IPS-11a (cell line): ENCODE measurements at regions not wholly inside any gene's neighbourhood (a gene's known extent, or its start where the extent isn't known, plus 50 kb on each side); places are given as distances from the start of the nearest gene placed in this dataset.
"Not testable (repeated sequence)": the region's sequence is repeated elsewhere in the genome, so short reads cannot be mapped to it uniquely, and the experiment has no call there.

ENCODE experiments used
- H3K4me3 ChIP-seq: one replicate; pipeline ENCODE4 v1.5.1; 2013; ENCODE audit warnings: low read depth, low read length, control low read depth

DNA sequence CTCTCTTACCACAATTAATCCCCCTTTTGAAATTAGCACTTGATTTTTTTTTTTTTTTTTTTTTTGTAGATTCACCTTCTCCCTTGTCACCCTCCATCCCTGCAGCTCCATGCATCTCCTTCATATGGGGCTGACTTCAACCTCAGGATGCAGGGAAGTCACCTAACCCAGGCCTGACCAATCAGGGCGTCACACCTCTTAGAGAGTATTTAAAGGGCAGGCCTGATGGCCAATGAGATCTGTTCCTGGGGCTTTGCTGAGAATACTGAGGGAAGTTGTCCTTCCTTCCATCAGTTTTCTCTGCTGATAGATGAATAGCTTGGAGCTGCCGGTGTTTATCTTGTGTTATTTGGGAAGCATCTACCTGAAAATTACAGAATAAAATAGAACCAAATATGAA is 1104.7 kb upstream of the TMEM132C start:
- no peak overlapping the region for H3K4me3 ChIP-seq

DNA sequence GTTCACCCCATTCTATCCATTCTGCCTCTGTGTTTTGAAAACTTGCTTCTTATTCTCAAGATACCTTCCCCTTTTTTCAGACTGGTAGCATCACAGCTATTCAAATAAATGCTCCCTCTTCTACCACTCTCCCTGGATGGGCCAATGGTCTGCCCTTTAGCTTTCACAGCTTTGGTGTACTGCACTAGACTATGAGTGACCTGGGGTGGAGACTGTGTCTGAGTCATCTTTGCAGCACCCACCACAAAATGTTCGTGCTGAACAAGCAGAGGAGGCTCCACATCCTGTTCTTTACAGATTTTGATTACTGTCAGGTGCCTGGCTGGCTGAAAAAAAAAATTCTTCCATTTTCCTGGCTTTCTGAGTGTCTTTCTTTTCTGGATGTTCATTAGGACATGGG is 1104.1 kb upstream of the TMEM132C start:
- H3K4me3 ChIP-seq = no peak overlapping the region

- peak overlapping the region; percentile 27 for H3K4me3 ChIP-seq
Measured at GRCh38 chr12:127165567-127166392, 1101.2 kb upstream of the TMEM132C start.

GRCh38 chr12:127169321-127170181 is 1097.4 kb upstream of the TMEM132C start:
- no peak overlapping the region for H3K4me3 ChIP-seq

- no peak overlapping the region for H3K4me3 ChIP-seq
Measured at GRCh38 chr12:127170226-127171180, 1096.5 kb upstream of the TMEM132C start.

- no peak overlapping the region for H3K4me3 ChIP-seq
Measured at GRCh38 chr12:127172861-127173260, 1094.1 kb upstream of the TMEM132C start.

- H3K4me3 ChIP-seq = not testable (repeated sequence)
Measured at GRCh38 chr12:127173971-127174370, 1093.0 kb upstream of the TMEM132C start.

DNA sequence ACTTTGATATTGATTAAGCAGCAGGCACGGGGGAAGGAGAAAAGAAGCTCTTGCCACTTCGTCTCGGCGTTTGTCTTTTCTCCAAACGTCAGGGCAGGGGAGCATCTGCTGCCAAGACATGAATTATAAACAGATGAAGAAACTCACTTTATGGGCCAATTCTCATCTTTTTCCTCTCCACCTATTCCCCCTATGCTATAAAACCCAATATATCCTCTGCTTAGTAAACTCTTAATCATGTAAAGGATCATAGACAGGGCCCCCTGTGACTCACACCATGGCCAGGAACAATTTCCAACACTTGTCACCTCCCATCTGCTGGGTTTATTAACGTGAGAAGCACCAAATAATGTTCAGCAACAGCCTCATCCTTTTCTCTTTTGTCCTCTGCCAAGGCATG is 1092.1 kb upstream of the TMEM132C start:
- H3K4me3 ChIP-seq = no peak overlapping the region

GRCh38 chr12:127175361-127175760 is 1091.6 kb upstream of the TMEM132C start:
- H3K4me3 ChIP-seq = no peak overlapping the region

DNA sequence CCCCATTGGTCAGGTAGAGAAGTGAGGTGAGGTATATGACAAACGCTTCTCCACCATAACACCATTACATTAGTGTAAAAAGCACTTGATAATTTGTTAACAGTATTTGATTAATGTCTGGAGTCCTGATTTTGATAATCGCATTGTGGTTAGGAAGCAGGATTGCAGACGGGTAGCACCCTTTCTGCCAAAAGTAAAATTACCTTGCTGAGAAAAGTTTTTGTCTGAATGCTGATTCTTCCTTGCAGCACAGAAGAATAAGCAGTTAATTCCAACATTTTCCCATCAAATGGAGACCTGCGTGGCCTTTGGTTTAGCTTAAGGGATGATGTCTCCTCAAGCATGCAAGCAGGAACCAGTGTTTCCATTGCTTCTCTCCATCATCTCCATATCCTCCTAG is 1090.2 kb upstream of the TMEM132C start:
- no peak overlapping the region for H3K4me3 ChIP-seq

GRCh38 chr12:127178052-127178451 is 1088.9 kb upstream of the TMEM132C start:
- no peak overlapping the region for H3K4me3 ChIP-seq

- H3K4me3 ChIP-seq = no peak overlapping the region
Measured at GRCh38 chr12:127178463-127178862, 1088.5 kb upstream of the TMEM132C start.

- H3K4me3 ChIP-seq = no peak overlapping the region
Measured at GRCh38 chr12:127179176-127179575, 1087.8 kb upstream of the TMEM132C start.

DNA sequence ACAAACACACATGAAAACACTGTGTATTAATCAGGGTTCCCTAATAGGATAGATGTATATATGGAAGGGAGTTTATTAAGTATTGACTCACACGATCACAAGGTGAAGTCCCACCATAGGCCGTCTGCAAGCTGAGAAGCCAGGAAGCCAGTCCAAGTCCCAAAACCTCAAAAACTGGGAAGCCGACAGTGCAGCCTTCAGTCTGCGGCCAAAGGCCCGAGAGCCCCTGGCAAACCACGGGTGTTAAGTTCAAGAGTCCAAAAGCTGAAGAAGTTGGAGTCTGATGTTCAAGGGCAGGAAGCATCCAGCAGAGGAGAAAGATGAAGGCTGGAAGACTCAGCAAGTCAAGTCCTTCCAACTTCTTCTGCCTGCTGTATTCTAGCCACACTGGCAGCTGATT is 1085.0 kb upstream of the TMEM132C start:
- no peak overlapping the region for H3K4me3 ChIP-seq

DNA sequence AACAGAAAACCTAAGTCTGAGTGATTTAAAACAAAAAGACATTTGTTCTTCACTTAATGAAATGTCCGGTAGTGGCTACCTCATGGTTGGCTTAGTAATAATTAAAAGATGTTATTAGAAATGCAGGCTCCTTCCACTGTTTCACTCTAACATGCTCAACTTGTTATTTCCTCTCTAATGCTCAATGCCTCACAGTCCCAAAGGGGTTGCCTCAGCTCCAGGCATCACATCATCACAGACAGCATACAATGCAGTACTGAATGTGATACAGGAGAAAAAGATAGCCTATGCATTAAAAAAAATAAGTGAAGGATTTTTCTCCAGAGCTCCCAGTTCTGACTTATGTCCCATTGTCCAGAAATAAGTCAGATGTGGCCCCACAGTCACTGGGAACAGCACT is 1077.0 kb upstream of the TMEM132C start:
- H3K4me3 ChIP-seq = no peak overlapping the region

DNA sequence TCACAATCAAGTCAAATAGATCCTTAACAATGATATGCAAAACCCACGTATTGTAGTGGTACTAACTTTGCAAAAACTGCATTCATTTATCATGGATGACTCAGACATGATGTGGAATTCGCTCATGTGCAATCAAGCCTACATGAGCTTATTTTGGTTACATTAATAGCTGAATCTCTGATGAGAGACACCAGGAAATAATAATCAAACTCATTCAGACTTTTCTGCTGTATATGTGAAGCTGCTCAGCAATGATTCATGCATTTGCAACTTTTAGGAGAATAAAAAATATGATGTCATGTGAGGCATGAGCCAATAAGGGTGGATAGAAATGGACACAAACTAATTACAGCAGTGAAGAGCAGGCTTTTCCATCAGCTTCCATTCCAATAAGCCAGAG is 1075.8 kb upstream of the TMEM132C start:
- H3K4me3 ChIP-seq = no peak overlapping the region

DNA sequence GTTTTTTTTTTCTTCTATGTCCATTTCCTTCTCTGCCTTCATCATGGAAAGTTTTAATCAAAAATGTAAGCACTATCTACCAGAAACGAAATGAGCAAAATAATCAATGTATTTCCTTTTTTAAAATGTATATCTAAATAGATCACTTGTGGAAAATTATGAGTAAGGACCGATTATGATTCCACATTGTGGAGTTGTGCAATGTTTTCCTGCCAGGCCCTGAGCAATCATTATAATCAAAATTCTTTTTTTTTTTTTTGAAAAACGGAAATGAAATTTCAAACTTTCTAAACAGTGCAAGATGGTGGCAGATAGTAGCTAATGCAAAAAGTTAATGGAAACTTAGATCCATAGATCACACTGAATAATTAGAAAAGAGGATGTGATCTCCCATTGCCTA is 1074.6 kb upstream of the TMEM132C start:
- no peak overlapping the region for H3K4me3 ChIP-seq

DNA sequence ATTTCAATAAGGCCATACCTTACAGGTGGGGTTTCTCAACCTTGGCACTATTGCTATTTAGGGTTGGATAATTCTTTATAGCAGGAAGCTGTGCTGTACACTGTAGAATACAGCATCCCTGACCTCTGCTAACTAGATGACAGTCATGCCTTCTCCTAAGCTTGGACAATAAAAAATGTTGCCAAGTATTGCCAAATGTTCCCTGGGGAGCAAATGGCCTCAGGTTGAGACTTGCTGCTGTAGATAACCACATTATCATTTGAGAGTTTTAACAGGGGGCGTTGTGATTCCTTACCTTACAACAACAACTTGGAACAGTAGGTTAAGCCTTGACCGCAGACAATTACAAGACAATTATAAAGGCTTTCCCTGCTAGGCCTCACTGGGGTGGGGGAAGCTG is 1073.6 kb upstream of the TMEM132C start:
- no peak overlapping the region for H3K4me3 ChIP-seq

DNA sequence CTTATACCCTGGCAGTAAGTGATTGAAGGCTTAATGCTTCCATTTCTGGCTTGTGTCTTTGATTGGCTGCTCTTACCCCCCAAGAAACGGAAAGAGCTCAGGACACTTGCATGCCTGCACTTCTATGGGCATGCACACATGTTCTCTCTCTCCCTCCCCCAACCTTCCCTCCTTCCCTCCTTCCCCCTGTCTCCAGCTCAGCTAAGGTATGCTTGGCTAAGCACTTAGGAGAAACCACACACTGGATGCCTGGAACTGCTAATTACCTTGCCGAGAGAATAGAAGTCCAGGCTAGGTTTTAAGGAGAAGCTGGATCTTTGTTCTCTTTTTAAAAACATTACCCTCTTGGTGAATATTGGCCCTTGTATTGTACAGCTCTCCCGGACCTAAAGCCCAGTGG is 1072.8 kb upstream of the TMEM132C start:
- no peak overlapping the region for H3K4me3 ChIP-seq

GRCh38 chr12:127205781-127206555 is 1061.0 kb upstream of the TMEM132C start:
- H3K4me3 ChIP-seq = no peak overlapping the region
